CD4-positive, alpha-beta T cell (primary cell): ENCODE measurements at regions not wholly inside any gene's neighbourhood (a gene's known extent, or its start where the extent isn't known, plus 50 kb on each side); places are given as distances from the start of the nearest gene placed in this dataset.

Experiments
- ATAC-seq: fragments of 200-7000 bp; cut with Tn5 transposase; one replicate; pipeline ENCODE4 v1.10.0; 2022; ENCODE audit warnings: mild to moderate bottlenecking; ENCODE audit not compliant: poor library complexity
- CTCF ChIA-PET: fragments of 350-600 bp; sonication (Branson Sonifier 250); formaldehyde crosslinking; loops from one replicate; lab custom pipeline; 2021; ENCODE audit warnings: antibody characterized with exemption, inconsistent platforms; lab: Charles Lee
- POLR2A ChIA-PET: fragments of 350-600 bp; sonication (Branson Sonifier 250); formaldehyde crosslinking; loops from one replicate; lab custom pipeline; 2021; ENCODE audit warnings: antibody characterized with exemption, inconsistent platforms; lab: Charles Lee
- DNase-seq, 14 experiments: peaks; one replicate each; pipeline ENCODE4 v3.0.0-alpha.2; 2013 to 2020; ENCODE audit warnings: mixed read lengths in 2 of 14
- H3K27ac ChIP-seq, 2 donors: one replicate each; pipeline versions ENCODE4 v1.5.1 to v1.7.0; 2013; ENCODE audit warnings: low read length in 2 of 2, low read depth in 1 of 2, mild to moderate bottlenecking in 1 of 2
- H3K27me3 ChIP-seq, 2 experiments: 1 replicate in 1 of 2; 2 replicates in 1 of 2; pipeline versions ENCODE4 v1.6.1 to v1.7.0; 2013; ENCODE audit warnings: low read length in 2 of 2, control low read depth in 1 of 2, mild to moderate bottlenecking in 1 of 2, moderate library complexity in 1 of 2; ENCODE audit not compliant: insufficient read depth in 2 of 2, control insufficient read depth in 1 of 2
- H3K36me3 ChIP-seq: one replicate; pipeline ENCODE4 v1.6.1; 2013; ENCODE audit warnings: low read length, control low read depth; ENCODE audit not compliant: insufficient read depth
- H3K4me1 ChIP-seq: one replicate; pipeline ENCODE4 v1.6.1; 2013; ENCODE audit warnings: low read length, control low read depth; ENCODE audit not compliant: insufficient read depth
- H3K4me3 ChIP-seq: one replicate; pipeline ENCODE4 v1.5.1; 2013; ENCODE audit warnings: mild to moderate bottlenecking, low read length, moderate library complexity
- H3K9me3 ChIP-seq, 2 experiments: 1 replicate in 1 of 2; 2 replicates in 1 of 2; pipeline versions ENCODE4 v1.6.1 to v1.7.0; 2013; ENCODE audit warnings: low read length in 2 of 2, mild to moderate bottlenecking in 2 of 2, control low read depth in 1 of 2, moderate library complexity in 1 of 2; ENCODE audit not compliant: control insufficient read depth in 1 of 2, insufficient read depth in 1 of 2
- H3K27ac Mint-ChIP-seq: one replicate; pipeline ENCODE4 v1.8.0; 2020; ENCODE audit warnings: mixed read lengths
- H3K27me3 Mint-ChIP-seq: one replicate; pipeline ENCODE4 v1.8.0; 2021; ENCODE audit warnings: mixed read lengths
- H3K36me3 Mint-ChIP-seq: one replicate; pipeline ENCODE4 v1.8.0; 2021; ENCODE audit warnings: low read depth, mixed read lengths
- H3K4me1 Mint-ChIP-seq: one replicate; pipeline ENCODE4 v1.8.0; 2021; ENCODE audit warnings: low read depth, mixed read lengths
- H3K4me3 Mint-ChIP-seq: one replicate; pipeline ENCODE4 v1.8.0; 2020; ENCODE audit warnings: mild to moderate bottlenecking, mixed read lengths
- H3K9me3 Mint-ChIP-seq: one replicate; pipeline ENCODE4 v1.8.0; 2020; ENCODE audit warnings: mixed read lengths
- CTCF ChIP-seq: fragments of 200-600 bp; IDR thresholded peaks from one replicate; pipeline ENCODE4 v1.8.0; 2022; ENCODE audit warnings: antibody characterized with exemption, mild to moderate bottlenecking
- intact Hi-C, 2 experiments: fragments of 100-400 bp; cut with DNase I in 1 of 2; cut with micrococcal nuclease in 1 of 2; formaldehyde crosslinking; loops; one replicate each; pipeline versions ENCODE4 v1.15.1 to v1.9.0; 2023 to 2025; cut with DNase I, micrococcal nuclease

GRCh38 chr10:130477360-130477759 is 341.2 kb downstream of the GLRX3 start:
- Mint-ChIP-seq H3K27me3 (no peaks in the 10 kb centered on the region), H3K36me3 (no peaks in the 10 kb centered on the region), H3K27ac (no peak overlapping the region), H3K4me1 (no peaks in the 10 kb centered on the region), H3K9me3 (no peaks in the 10 kb centered on the region), H3K4me3 (no peak overlapping the region)
- no peaks in the 10 kb centered on the region for H3K27me3 ChIP-seq
- TF ChIP-seq CTCF: no peak
- intact Hi-C loops: no loop called here
- CTCF ChIA-PET: no interaction called here
- ATAC-seq: no peak
- DNase-seq: no peak
- POLR2A ChIA-PET: no interaction called here
- H3K27ac ChIP-seq: no peak overlapping the region
- H3K36me3 ChIP-seq: no peaks in the 10 kb centered on the region
- no peak overlapping the region for H3K4me3 ChIP-seq
- H3K4me1 ChIP-seq: no peaks in the 10 kb centered on the region
- H3K9me3 ChIP-seq: peaks cover 0 to 32% of the 10 kb centered on the region in 2 experiments

- no peaks in the 10 kb centered on the region for H3K9me3 Mint-ChIP-seq
- TF ChIP-seq CTCF: no peak
- H3K36me3 Mint-ChIP-seq: no peaks in the 10 kb centered on the region
- H3K27ac Mint-ChIP-seq: no peak overlapping the region
- CTCF ChIA-PET: no interaction called here
- no peaks in the 10 kb centered on the region for H3K4me1 Mint-ChIP-seq
- H3K4me3 ChIP-seq: no peak overlapping the region
- no peaks in the 10 kb centered on the region for H3K27me3 ChIP-seq
- no peaks in the 10 kb centered on the region for H3K4me1 ChIP-seq
- H3K27me3 Mint-ChIP-seq: no peaks in the 10 kb centered on the region
- intact Hi-C loops: no loop called here
- POLR2A ChIA-PET: no interaction called here
- no peak overlapping the region for H3K4me3 Mint-ChIP-seq
- H3K9me3 ChIP-seq: peaks cover 0 to 40% of the 10 kb centered on the region in 2 experiments
- DNase-seq (no peak), ATAC-seq (no peak)
- H3K36me3 ChIP-seq: no peaks in the 10 kb centered on the region
- no peak overlapping the region for H3K27ac ChIP-seq
Measured at GRCh38 chr10:130479146-130479545, 343.0 kb downstream of the GLRX3 start.

- Mint-ChIP-seq H3K36me3 (no peaks in the 10 kb centered on the region), H3K27ac (no peak overlapping the region), H3K4me3 (no peak overlapping the region), H3K27me3 (no peaks in the 10 kb centered on the region), H3K9me3 (no peaks in the 10 kb centered on the region), H3K4me1 (no peaks in the 10 kb centered on the region)
- Histone ChIP-seq H3K36me3 (no peaks in the 10 kb centered on the region), H3K4me3 (no peak overlapping the region), H3K27ac (no peak overlapping the region), H3K4me1 (no peaks in the 10 kb centered on the region), H3K27me3 (no peaks in the 10 kb centered on the region), H3K9me3 (peaks cover 0 to 47% of the 10 kb centered on the region in 2 experiments)
- no peak for TF ChIP-seq CTCF
- ATAC-seq: no peak
- intact Hi-C loops: no loop called here
- DNase-seq: no peak
- CTCF ChIA-PET: no interaction called here
- POLR2A ChIA-PET: no interaction called here
Measured at GRCh38 chr10:130479926-130480325, 343.7 kb downstream of the GLRX3 start.
